ENCODE measurements at regions not wholly inside any gene's neighbourhood (a gene's known extent, or its start where the extent isn't known, plus 50 kb on each side); places are given as distances from the start of the nearest gene placed in this dataset.

DNA sequence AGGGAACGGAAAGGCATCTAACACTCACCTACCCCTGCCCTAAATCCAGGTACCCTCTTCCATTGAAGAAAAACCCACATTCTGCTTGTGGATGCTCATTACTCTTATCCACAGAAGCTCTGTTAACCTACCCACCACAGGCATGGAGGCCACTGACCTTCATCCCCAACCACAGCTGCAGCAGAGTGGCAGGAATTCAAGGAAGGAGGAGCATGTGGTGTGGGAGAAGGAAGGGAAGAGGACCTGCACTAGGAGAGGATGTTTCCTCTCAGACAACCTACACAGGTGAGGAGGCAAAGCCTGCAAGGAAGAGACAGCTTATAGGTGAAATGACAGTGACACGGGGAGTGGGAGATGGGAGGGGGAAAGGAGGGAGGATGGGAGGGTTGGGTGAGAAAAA is 192.5 kb upstream of the TSC22D2 start:
- DNase-seq, result no peak

DNA sequence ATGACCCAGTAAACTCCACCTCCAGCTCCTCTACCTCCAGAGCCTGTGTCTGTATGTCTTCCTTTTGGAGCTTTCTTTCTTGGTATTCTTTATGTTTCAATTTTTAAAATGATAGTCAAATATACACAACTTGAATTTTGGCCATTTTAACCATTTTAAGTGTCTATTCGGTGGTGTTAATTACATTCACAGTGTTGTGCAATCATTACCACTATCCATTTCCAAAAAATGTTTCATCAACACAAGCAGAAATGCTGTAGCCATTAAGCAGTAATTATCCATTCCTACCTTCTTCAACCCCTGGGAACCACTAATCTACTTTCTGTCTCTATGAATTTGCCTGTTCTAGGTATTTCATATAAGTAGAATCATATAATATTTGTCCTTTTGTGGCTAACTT is 194.5 kb upstream of the TSC22D2 start:
- no peak for DNase-seq

DNA sequence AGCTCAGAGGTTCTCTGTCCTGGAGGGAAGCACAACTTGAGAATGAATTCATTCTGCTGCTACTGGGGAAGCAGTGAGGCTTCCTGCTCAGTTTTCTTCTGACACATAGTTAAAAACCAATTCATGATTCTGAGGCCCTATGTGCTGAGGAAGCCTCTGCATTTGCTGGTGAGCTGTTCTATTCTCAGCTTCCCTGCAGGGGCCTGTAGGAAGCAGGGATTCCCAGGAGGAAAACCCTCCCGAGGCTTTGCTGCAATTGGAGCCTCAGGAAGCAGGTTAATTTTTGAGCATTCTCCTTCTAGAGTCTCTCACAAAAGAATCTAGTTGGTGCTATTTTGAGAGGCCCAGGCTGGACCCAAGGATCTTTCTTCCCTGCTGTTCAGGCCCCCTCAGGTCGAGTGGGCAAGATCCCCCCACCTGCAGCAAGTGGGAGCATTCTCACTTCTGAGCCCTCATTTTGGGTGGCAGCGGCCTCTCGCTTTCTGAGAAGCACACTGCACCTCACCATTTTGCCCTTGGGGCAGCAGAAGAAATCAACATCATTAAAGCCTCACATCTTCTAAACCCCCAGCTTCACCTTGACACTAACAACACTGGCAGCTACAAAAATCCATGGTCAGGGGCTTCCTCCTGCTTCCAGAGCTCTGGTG is 197.5 kb upstream of the TSC22D2 start:
- no peak for DNase-seq

DNA sequence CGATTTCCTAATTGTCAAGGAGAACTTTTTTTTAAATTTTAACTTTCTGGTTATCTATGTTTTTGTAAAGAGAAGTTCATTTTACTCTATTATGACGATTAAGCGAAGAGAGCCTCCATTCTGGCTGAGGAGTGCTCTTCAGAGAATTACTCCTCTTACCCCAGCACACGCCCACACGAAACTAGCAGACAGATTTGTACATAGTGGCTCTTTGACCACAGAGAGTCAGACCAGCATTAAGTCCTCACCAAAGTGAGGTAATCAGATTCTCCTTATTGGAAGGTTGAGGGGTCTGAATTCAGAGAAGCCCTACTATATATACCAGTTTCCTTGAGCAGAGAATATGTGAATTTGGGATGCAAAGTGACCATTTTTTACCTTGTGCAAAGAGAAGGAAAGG is 204.8 kb upstream of the TSC22D2 start:
- DNase-seq, result no peak

DNA sequence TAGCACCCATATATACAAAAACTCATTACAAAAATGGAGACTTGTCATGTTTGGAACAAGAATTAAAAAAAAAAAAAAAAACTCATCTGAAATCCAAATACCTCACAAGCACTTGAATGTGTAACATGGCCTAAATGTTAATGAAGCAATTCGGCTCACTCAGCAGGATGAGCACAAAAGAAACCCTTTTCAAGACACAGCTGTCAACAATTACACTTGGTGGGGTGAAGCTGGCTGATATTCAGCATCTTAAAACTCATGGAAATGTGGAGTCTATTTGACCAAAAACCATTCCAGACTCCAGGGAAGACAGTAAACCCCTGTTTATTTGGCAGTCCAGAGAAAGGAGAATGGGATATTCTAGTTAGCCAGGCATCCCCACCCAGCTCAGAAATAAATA is 205.4 kb upstream of the TSC22D2 start:
- no peak for DNase-seq

DNA sequence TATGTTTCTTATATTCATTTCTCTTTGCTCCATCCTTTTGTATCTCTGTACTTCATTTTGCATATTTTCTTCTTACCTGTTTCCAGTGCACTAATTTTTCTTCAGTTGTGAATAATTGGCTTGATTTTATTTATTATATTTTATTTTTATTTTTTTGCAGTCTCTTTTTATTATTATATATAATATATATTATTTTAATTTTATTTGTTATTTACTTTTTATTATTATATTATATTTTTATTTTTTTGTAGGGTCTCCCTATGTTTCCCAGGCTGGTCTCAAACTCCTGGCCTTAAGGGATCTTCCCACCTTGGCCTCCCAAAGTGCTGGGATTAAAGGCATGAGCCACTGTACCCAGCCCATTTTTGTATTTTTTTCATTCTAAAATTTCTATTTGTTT is 213.1 kb upstream of the TSC22D2 start:
- DNase-seq, result no peak

DNA sequence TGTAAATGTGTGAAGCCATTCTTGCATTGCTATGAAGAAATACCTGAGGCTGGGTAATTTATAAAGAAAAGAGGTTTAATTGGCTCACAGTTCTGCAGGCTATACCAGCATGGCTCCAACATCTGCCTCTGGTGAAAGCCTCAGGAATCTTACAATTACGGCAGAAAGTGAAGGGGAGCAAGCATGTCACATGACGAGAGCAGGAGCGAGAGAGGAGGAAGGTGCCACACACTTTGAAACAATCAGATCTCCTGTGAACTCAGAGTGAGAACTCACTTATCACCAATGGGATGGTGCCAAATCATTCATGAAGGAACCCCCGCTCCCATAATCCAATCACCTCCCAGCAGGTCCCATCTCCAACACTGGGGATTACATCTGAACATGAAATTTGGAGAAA is 213.6 kb upstream of the TSC22D2 start:
- DNase-seq, result no peak

DNA sequence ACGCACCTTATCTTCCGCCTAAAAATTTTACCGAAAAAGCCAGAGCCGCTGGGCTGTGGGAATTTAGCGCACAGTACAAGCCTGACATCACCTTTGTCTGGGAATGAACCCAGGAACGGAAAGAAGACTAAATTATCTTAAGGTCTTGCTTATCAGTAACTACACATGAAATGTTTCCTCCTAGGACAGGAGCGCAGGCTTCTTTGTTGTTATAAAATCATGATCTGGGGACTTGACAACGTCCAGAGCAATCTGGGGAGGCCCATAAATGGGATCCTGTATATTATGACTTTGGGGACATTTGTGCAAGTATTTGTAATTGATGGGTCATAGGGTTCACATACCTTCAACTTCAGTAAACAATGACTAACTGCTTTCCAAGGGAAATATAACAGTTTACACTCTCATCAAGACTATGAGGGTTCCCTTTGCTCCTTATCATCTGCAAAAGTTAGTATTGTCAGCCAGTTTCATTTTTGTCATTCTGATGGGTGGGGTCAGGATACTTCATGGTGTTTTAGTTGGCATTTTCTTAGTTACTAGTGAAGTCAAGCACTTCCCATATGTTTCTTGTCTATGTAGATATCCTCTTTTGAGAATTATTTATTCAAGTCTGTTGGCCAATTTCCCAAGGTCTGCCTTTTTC is 213.9 kb upstream of the PFN2 start:
- no peak for DNase-seq

DNA sequence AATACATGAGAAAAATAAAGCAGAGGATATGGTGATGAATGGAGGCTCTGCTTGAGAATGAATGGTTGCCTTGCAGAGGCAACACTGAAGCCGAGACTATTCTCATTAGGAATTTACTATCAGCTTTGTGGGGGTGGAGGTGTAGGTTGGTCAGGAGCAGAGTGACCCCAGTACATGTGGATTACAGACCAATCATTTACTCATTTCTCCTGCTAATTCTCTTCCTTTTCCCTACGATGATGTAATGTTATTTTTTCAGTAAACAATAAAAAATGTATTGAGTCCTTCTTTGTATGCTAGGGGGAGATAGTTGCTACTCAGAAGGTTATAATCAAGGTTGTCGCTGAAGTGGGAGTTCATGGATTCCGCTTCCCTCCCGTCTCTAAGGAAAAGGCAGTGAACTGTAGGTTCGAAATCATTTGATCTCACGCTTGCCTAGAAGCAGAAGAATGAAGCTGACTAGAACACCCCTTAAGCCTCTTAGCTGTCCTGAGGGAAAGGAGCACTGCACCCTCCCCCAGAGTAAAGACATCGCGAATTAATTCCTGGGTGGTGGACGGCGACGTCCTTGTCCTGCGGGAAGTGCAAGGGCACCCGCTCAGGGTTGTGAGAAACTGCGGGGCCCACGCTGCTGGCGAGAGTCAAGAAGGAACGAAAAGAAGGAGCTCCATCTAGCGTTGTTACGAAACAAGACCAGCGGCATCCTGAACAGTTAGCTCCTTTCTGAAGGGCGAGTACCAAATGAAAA is 213.2 kb upstream of the PFN2 start:
- DNase-seq, result peak; percentile 76

DNA sequence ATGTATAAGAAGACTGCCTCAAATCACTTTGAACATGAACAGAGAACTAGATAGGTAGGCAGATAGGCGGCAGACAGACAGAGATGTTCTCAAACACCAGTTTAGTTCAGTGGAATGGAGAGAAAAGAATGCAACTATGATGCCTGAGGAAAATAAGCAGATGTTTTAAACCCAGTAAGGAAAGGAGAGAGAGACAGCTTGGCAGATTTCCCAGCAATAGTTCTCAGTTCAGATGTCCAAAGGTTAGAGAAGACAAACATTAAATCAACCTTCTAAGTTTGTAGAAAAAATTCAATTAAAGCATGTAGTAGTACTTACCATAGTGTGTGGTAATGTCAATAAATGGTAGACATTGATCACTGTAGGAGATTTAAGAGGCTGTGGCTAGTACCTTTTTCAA is 209.6 kb upstream of the PFN2 start:
- no peak for DNase-seq

DNA sequence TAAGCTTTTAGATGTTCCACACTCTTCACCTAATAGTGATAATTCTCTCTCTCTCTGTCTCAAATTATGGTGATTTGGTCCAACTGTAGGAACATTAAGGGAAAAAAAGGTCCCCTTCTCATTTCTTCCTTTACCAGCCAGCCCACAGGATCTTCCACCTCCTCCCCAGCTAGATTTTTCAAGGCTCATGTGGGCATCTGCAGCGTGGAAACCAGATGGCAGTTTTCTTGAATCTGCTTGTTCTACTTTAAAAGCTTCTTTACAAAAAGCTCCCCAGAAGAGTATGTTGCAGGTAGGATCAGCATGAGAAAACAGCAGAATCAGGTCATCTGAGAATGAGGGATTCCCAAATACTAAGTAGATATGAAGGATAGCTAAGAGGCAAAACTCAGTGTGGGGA is 208.6 kb upstream of the PFN2 start:
- DNase-seq, result no peak

DNA sequence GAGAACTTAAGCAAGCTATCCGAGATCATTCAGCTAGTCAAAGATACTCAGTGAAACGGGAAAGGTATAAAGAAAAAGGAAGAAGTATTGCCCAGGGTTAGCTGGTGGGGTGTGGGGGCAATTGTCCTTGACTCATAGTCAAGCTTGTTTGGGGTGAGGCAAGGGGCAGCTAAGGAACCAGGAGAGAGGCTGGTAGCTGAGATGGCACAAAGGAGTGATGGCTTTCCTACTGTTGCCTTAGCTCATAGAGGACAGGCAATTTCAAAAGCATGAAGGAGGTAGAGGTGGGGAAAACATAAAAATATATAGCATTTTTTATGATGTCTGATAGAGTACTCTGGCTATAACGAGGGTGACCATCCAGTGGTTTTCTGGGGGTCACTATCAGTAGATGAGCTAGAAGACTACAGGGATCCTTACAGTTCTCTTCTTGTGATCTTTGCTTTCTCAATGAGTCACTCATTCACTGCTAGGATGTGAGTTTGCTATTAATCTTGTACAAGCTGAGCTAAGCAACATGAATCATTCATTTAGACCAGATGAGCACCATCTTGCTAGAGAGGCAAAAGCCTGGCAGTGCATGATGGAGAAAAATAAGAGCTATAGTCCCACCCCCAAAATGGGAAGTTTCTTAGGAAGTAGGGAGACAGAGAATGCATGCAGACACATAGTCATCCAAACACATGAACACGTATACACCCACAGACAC is 207.1 kb upstream of the PFN2 start:
- DNase-seq, result no peak

DNA sequence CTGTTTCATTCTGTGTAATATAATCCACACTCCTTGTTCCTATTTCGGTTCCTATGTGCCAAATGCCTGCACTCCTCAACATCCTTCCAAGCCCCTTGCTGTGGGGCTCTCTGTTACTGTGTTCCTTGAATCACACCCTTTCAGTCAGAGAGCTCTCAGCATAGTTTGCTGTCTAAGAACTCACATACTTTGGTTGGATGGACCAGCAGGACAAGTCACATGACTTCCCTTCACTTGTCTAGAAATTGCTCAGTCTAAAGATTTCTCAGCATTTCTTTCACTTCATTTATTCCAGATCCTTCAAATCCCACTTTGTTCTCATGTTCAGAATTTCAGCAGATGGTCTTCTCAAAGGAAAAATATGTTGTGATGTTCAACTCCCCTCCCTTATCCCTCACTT is 203.5 kb upstream of the PFN2 start:
- no peak for DNase-seq

DNA sequence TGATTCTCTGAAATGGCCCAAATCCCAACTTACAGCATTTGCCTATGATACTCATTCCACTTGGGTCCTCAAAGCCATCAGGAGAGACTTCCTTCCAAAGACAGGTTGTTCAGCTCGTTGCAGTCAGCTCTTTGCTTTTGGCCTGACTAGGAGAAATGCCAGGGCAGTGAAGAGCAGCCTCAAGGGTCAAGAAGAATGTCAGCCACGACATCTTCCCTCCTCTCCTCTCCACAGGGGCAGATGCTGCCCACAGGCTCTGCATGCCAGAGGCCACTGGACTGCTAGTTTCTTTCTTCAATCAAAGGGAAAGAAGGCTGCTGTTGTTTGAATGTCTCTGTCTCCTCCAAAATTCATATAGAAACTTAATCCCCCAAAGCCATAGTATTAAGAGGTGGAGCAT is 201.7 kb upstream of the PFN2 start:
- DNase-seq, result no peak

DNA sequence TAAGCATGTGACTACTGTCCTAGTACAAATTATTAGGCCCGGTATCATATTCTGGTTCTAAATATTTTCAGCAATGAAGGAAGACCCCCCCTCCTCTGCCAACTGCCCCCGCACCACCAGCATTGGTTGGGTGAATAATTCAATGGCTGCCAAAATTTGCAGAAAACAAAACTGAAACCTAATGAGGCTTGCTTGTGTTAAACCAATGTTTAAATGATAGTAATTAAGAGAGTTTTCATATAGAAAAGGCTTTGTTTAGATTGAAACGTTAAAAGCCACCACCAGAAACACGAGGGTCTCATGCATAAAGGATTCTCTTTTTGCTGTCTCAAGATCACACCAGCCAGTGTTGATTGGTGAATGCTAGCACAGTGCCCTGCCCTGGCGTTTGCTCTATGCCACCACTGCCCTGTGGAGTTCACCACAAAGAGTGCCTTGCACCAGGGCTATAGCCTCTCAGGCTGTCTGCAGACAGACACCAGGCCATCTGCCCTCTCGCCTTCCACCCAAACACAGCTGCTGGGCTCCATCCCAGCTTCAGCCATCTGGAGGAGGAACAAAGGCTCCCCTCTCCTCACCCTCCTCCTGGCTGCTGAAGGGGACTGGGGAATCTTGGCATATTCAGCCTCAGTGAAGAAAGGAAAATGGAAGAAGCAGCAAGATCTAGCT is 200.3 kb upstream of the PFN2 start:
- DNase-seq, result no peak

DNA sequence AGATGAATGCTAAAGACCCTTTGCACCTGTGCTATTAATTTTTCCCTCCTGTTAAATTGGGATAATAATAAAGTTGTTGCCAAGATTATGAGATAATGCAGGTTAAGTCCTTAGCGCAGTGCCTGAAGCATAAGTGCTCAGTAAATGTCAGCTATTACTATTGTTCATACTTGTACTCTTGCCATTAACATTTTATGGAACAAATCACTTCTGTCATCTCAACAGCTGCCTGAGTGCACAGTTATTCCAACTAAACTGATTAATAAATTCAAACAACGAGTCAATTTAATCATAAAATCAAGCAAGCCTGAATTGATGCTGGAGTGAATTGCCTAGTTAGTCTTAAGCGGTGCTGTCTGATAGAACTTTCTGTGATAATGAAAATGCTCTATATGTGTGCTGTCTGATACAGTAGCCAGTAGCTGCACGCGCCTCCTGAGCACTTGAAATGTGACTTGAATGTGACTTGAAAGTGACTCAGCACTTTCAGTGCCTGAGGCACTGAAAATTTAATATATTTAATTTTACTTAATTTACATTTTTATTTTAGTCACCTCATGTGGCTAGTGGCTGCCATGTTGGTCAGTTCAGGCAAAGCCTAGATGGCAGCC is 198.7 kb upstream of the PFN2 start:
- DNase-seq, result no peak

DNA sequence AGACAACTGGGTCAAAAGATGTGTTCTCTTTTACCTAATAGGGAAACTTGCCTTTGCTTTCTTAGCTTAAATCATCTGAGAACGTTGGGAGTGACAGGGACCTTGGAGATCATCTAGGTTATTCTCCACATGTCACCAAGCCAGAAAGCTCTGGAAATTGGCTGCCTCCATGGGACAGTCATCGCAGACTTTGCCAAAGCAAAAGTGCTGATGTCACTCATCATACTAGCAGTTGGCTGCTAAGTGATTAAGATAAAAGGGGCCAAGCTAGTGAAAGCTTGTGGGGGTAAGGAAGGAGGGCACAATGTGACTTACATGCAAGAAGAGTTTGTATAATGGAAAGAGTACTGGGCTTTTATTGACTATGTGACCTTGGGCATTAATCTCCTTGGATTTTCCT is 198.0 kb upstream of the PFN2 start:
- no peak for DNase-seq

DNA sequence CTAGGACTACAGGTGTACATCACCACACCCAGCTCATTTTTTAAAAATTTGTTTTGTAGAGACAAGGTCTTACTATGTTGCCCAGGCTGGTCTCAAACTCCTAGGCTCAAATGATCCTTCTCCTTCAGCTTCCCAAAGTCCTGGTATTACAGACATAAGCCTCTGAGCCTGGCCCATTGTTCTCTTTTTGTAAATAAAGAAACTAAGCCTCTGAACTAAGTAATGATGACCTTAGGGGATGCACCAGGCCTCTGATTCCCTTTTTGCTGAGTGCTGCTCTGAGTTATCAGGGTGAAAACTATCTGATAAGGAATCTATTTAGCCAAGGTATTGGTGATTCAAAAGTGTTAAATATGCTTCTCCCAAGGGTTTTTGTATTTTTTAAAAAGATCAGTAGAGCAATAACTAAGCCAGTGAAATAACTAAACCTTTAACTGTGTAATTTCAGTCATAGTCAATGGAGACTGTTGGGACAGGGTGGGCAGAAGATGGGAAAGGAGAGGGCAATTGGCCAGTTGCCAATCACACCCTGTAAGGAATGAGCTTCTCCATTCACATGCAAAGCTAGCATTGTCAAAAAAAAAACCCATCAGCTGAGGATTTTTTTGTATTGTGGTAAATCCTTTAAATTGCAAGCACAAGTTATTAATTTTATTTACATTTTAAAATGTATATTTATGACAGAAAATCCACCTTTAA is 194.8 kb upstream of the PFN2 start:
- DNase-seq, result no peak

DNA sequence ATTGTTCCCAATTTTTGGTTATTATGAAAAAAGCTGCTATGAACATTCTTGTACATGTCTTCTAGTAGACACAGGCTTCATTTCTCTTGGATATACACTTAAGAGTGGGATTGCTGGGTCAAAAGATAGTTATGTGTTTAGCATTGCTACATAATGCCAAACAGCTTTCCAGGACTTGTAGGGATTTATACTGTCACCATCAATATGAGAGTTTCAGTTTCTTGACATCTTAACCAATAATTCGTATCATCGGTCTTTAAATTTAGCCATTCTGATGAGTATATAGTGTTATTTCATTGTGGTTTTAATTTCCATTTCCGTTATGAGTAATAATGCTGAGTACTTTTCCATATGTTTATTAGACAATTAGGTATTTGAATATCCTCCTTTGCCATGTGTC is 190.3 kb upstream of the PFN2 start:
- no peak for DNase-seq

DNA sequence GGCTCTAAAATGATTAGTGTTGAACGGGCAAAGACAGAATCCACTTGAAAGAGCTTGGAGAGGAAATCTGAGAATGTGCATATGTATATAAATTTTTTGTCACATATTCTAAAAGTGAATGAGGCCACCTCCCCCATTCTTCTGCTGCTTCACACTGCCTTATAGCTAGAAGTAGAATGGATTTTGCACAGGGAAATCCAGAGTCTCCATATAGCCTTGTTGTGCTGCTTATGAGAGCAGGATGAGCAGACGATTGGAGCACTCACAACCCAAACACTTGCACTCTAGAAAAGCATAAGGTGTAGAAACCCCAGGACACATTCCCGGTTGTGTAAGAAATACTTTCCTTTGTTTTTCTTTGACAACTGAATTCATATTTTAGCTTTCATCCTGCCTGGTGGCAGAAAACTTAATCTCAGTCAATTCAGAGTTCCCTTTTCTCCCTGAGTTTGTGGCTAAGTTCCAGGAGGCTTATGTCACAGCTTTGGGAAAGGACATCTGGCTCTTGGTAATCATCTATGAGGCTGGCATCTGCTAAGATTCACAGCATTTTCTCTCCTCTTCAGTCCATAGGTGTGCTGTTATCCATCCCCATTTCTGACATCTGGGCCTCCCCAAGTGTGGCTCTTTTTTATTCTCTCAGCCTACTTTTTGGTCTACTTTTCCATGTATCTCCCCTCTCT is 188.4 kb upstream of the PFN2 start:
- no peak for DNase-seq

DNA sequence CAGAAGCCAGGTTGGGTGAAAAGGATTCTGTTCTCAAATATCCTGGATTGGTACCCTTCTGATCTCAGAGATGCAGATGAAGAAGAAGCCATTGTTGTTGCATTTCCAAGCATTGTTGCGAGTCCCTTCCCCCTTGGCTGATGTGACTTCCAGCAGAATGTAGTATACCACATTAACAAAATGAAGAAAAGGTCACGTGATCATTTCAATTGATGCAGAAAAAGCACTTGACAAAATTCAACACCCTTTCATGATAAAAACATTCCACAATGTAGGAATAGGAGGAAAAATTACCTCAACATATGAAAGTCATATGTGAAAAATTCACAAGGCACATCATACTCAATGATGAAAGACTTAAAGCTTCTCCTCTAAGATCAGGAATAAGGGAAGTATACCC is 181.9 kb upstream of the PFN2 start:
- DNase-seq, result no peak

DNA sequence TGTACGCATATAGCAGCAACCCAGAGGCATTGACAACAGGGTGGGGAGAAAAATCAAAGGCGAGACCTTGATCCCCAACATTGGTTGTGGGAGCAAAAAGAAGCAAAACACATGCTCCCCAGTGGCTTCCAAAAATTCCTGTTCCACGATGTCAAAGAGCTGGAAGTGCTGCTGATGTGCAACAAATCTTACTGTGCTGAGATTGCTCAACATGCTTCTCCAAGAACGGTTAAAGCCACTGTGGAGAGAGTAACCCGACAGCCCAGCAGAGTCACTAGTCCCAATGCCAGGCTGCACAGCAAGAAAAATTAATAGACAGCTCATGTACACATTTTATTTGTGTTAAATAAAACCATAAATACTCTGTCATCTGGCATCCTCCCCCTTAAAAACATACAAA is 179.9 kb upstream of the PFN2 start:
- DNase-seq, result no peak

Data from activated effector memory CD4-positive, alpha-beta T cell treated with anti-CD3 and anti-CD28 coated beads, Interleukin-2, amount 50 U/mL, for 16 hours (primary cell).